HepG2 (cell line): ENCODE measurements at regions not wholly inside any gene's neighbourhood (a gene's known extent, or its start where the extent isn't known, plus 50 kb on each side); places are given as distances from the start of the nearest gene placed in this dataset.

Experiments
- ATAC-seq: fragments of 200-7000 bp; cut with Tn5 transposase; 3 replicates; pipeline ENCODE4 v1.9.1; 2020; ENCODE audit warnings: mild to moderate bottlenecking, moderate library complexity
- BruUV-seq: library from RNA; stranded (reverse); fragments of 400-500 nt; replicated peaks from 2 replicates; lab custom pipeline; 2021; lab: Mats Ljungman, UMichigan
- CTCF ChIA-PET: fragments of 300-600 bp; formaldehyde crosslinking; extraction: SDS; loops from one replicate; lab custom pipeline; 2021; ENCODE audit warnings: low total read pairs, inconsistent platforms, low intra/inter-chr PET ratio; lab: Yijun Ruan, JAX
- POLR2A ChIA-PET: fragments of 350-600 bp; sonication (Branson Sonifier 250); formaldehyde crosslinking; loops from one replicate; lab custom pipeline; 2020; ENCODE audit warnings: antibody characterized with exemption, inconsistent platforms; lab: Yijun Ruan, JAX
- DNase-seq: peaks from one replicate; pipeline ENCODE4 v3.0.0-alpha.2; 2015; ENCODE audit warnings: low spot score
- FAIRE-seq: peaks from 3 replicates; lab custom pipeline; 2011; peaks lifted over from hg19 to GRCh38; lab: Jason Lieb, UNC
- H2AFZ ChIP-seq: one replicate; pipeline ENCODE4 v1.6.1; 2011; ENCODE audit warnings: low read length, inconsistent platforms
- H3K27ac ChIP-seq: fragments of 300-600 bp; 3 replicates; pipeline ENCODE4 v1.8.0; 2011; ENCODE audit warnings: mixed run types, mild to moderate bottlenecking, mixed read lengths, low read length, inconsistent platforms; ENCODE audit not compliant: insufficient read depth; ENCODE audit errors: extremely low read length
- H3K27me3 ChIP-seq, 2 experiments: fragments of 200-600 bp in 1 of 2; 2 replicates in 1 of 2; 3 replicates in 1 of 2; pipeline versions ENCODE4 v1.6.0 to v1.8.0; 2011; ENCODE audit warnings: low read length in 2 of 2, mild to moderate bottlenecking in 2 of 2, moderate library complexity in 2 of 2, inconsistent platforms in 1 of 2; ENCODE audit not compliant: insufficient read depth in 2 of 2, control insufficient read depth in 1 of 2
- H3K36me3 ChIP-seq, 2 experiments: fragments of 200-600 bp in 1 of 2; replicated peaks in 1 of 2; 2 replicates in 1 of 2; 3 replicates in 1 of 2; pipeline versions ENCODE4 v1.5.1 to v1.8.0; 2011; ENCODE audit warnings: low read length in 2 of 2, inconsistent platforms in 1 of 2; ENCODE audit not compliant: insufficient read depth in 2 of 2, control insufficient read depth in 1 of 2
- H3K4me1 ChIP-seq: 2 replicates; pipeline ENCODE4 v1.5.1; 2012; ENCODE audit warnings: low read length, inconsistent platforms; ENCODE audit not compliant: insufficient read depth
- H3K4me2 ChIP-seq: 2 replicates; pipeline ENCODE4 v1.6.0; 2011; ENCODE audit warnings: low read depth, low read length, inconsistent platforms
- H3K4me3 ChIP-seq, 3 experiments: fragments of 200-600 bp in 1 of 3; sonication (generic), shearing (Covaris generic) in 1 of 3; replicated peaks in 1 of 3; 2 replicates each; pipeline ENCODE4 v1.5.1; 2011 to 2016; ENCODE audit warnings: low read length in 3 of 3, inconsistent platforms in 2 of 3, low read depth in 2 of 3, mild to moderate bottlenecking in 2 of 3, control low read depth in 1 of 3, mixed read lengths in 1 of 3; ENCODE audit not compliant: insufficient read depth in 1 of 3
- H3K79me2 ChIP-seq: one replicate; pipeline ENCODE4 v1.6.1; 2011; ENCODE audit warnings: low read length, inconsistent platforms; ENCODE audit not compliant: insufficient read depth
- H3K9ac ChIP-seq: 2 replicates; pipeline ENCODE4 v1.6.0; 2011; ENCODE audit warnings: mild to moderate bottlenecking, low read depth, low read length, inconsistent platforms; ENCODE audit not compliant: insufficient read depth
- H3K9me3 ChIP-seq: 2 replicates; pipeline ENCODE4 v1.5.1; 2012; ENCODE audit warnings: mild to moderate bottlenecking, low read length
- H4K20me1 ChIP-seq: 2 replicates; pipeline ENCODE4 v1.6.0; 2011; ENCODE audit warnings: inconsistent platforms, mild to moderate bottlenecking, low read length, moderate library complexity; ENCODE audit not compliant: insufficient read depth
- CENPX ChIP-seq: sonication (generic); formaldehyde crosslinking; IDR thresholded peaks from 2 replicates; pipeline ENCODE4 v1.9.0; 2021; ENCODE audit warnings: mild to moderate bottlenecking, missing genetic modification reagents, moderate library complexity
- GATAD2A ChIP-seq: IDR thresholded peaks from 2 replicates; pipeline ENCODE4 v1.6.1; 2016
- HNRNPLL ChIP-seq: fragments of 200-400 bp; formaldehyde crosslinking; IDR thresholded peaks from 2 replicates; pipeline ENCODE4 v1.6.1; 2017; ENCODE audit warnings: mild to moderate bottlenecking, low read depth, low read length; ENCODE audit not compliant: poor library complexity, severe bottlenecking
- IRF2 ChIP-seq: IDR thresholded peaks from 2 replicates; pipeline ENCODE4 v1.6.1; 2018; ENCODE audit warnings: missing genetic modification reagents, missing compliant biosample characterization
- MYNN ChIP-seq: sonication (generic); formaldehyde crosslinking; IDR thresholded peaks from 2 replicates; pipeline ENCODE4 v1.4.0; 2020; ENCODE audit warnings: mild to moderate bottlenecking, low read depth, missing genetic modification reagents
- NFIB ChIP-seq: sonication (generic); formaldehyde crosslinking; IDR thresholded peaks from 2 replicates; pipeline ENCODE4 v1.9.0; 2021; ENCODE audit warnings: missing genetic modification reagents, mild to moderate bottlenecking, borderline replicate concordance
- PPARG ChIP-seq: conservative IDR thresholded peaks from 2 replicates; pipeline ENCODE4 v1.6.1; 2016; ENCODE audit warnings: missing biosample characterization, missing genetic modification reagents
- RELA ChIP-seq: sonication (generic); formaldehyde crosslinking; IDR thresholded peaks from 2 replicates; pipeline ENCODE4 v1.4.0; 2020; ENCODE audit warnings: missing genetic modification reagents
- SMYD3 ChIP-seq: sonication (generic); formaldehyde crosslinking; IDR thresholded peaks from 2 replicates; pipeline ENCODE4 v1.8.1; 2023; ENCODE audit warnings: mild to moderate bottlenecking, missing genetic modification reagents
- SP140L ChIP-seq: sonication (generic); formaldehyde crosslinking; IDR thresholded peaks from 2 replicates; pipeline ENCODE4 v1.4.0; 2020; ENCODE audit warnings: missing genetic modification reagents, borderline replicate concordance
- TBP ChIP-seq: sonication (generic); formaldehyde crosslinking; IDR thresholded peaks from 2 replicates; pipeline ENCODE4 v1.5.0; 2020; ENCODE audit warnings: missing genetic modification reagents
- TRIM22 ChIP-seq: fragments of 450-650 bp; IDR thresholded peaks from 2 replicates; pipeline ENCODE4 v1.6.1; 2017
- ZFYVE20 ChIP-seq: sonication (generic); formaldehyde crosslinking; IDR thresholded peaks from 2 replicates; pipeline ENCODE4 v1.8.0; 2023; ENCODE audit warnings: low read depth, mild to moderate bottlenecking, moderate library complexity, missing genetic modification reagents, borderline replicate concordance
- ZNF317 ChIP-seq: sonication (generic); formaldehyde crosslinking; IDR thresholded peaks from 2 replicates; pipeline ENCODE4 v1.5.0; 2020; ENCODE audit warnings: mild to moderate bottlenecking, missing genetic modification reagents
- ZSCAN5A ChIP-seq: sonication (generic); formaldehyde crosslinking; IDR thresholded peaks from 2 replicates; pipeline ENCODE4 v1.8.0; 2022; ENCODE audit warnings: mild to moderate bottlenecking, missing genetic modification reagents, borderline replicate concordance
- whole genome bisulfite sequencing: methylation state at CpG from one replicate; pipeline ENCODE4 v1.1.6; 2017; ENCODE audit warnings: low lambda C conversion rate; 5-methylcytosine and 5-hydroxymethylcytosine counted together
- in situ Hi-C: cut with HindIII; loops from 2 replicates; pipeline ENCODE4 v1.10.0; 2017; ENCODE audit warnings: low pct_unique_long_range_greater_than_20kb; ENCODE audit not compliant: extremely low pct_ligation_motif_present
- intact Hi-C: fragments of 100-400 bp; cut with micrococcal nuclease; formaldehyde crosslinking; loops from one replicate; pipeline ENCODE4 v1.10.0; 2022; ENCODE audit not compliant: unreplicated experiment

GRCh38 chr3:159877924-159878323 lies 110.7 kb upstream of the IL12A start:
- no peak overlapping the region for H2AFZ ChIP-seq

More at GRCh38 chr3:159877924-159878323, 110.7 kb upstream of the IL12A start:
- Histone ChIP-seq H3K27ac (no peak overlapping the region), H3K36me3 (no peaks in the 10 kb centered on the region), H3K4me3 (no peak overlapping the region), H3K4me1 (no peaks in the 10 kb centered on the region), H4K20me1 (no peaks in the 10 kb centered on the region), H3K27me3 (no peaks in the 10 kb centered on the region), H3K9ac (no peak overlapping the region), H3K79me2 (no peaks in the 10 kb centered on the region), H3K9me3 (no peaks in the 10 kb centered on the region), H3K4me2 (no peak overlapping the region)
- intact Hi-C loops (no loop called here), in situ Hi-C loops (no loop called here)
- ATAC-seq (no peak), FAIRE-seq (no peak), DNase-seq (no peak)
- no TSS peak for BruUV-seq
- ChIA-PET CTCF (no interaction called here), POLR2A (no interaction called here)
- 37% methylated on average over 5 of the region's 5 CpGs for WGBS
- TF ChIP-seq ZFYVE20: no peak
- no peak for TF ChIP-seq PPARG
- no peak for TF ChIP-seq MYNN
- TF ChIP-seq IRF2 (CRISPR knock-in tag): no peak
- no peak for TF ChIP-seq TRIM22
- TF ChIP-seq GATAD2A (CRISPR knock-in tag): no peak
- TF ChIP-seq ZSCAN5A (CRISPR knock-in tag): no peak
- no peak for TF ChIP-seq SP140L (CRISPR knock-in tag)
- TF ChIP-seq RELA: no peak
- no peak for TF ChIP-seq SMYD3 (CRISPR knock-in tag)
- TF ChIP-seq ZNF317 (CRISPR knock-in tag): no peak
- no peak for TF ChIP-seq NFIB
- no peak for TF ChIP-seq HNRNPLL
- TF ChIP-seq CENPX (CRISPR knock-in tag): no peak
- TF ChIP-seq TBP: no peak
